ENCODE measurements at regions not wholly inside any gene's neighbourhood (a gene's known extent, or its start where the extent isn't known, plus 50 kb on each side); places are given as distances from the start of the nearest gene placed in this dataset.

DNA sequence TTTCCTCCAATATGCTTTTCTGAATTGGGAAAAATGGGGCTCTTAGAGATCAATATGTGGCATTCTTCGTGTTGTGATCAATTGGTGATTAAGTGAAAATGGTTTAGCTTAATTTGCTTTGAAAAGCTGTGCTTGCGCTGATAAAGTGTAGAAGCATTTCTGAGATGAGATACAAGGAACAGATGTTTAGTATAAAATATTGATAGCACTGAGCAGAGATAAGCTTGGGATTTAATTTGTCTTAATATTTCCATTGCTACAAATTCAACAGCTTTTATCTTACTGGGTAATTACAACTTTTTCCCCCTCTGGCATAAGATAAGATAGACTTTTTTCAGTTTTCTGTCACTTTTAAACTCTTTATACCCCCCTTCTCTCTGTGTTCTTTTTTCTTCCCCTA, 2204.9 kb upstream of the WWC1 start:
- Histone ChIP-seq H3K36me3 (ENCODE audit: control insufficient read depth, insufficient read depth, low read length) (no peaks in the 10 kb centered on the region), H3K4me3 (ENCODE audit: low read length) (no peak overlapping the region), H3K4me1 (ENCODE audit: control insufficient read depth, insufficient read depth, low read length) (no peaks in the 10 kb centered on the region), H3K9me3 (ENCODE audit: control insufficient read depth, low read depth, low read length) (no peaks in the 10 kb centered on the region), H3K27ac (ENCODE audit: low read length) (no peak overlapping the region), H3K27me3 (ENCODE audit: control insufficient read depth, insufficient read depth, low read length) (no peaks in the 10 kb centered on the region)
- DNase-seq = no peak
- WGBS (ENCODE audit: insufficient coverage, low lambda C conversion rate) = 90% methylated on average over 2 of the region's 2 CpGs

DNA sequence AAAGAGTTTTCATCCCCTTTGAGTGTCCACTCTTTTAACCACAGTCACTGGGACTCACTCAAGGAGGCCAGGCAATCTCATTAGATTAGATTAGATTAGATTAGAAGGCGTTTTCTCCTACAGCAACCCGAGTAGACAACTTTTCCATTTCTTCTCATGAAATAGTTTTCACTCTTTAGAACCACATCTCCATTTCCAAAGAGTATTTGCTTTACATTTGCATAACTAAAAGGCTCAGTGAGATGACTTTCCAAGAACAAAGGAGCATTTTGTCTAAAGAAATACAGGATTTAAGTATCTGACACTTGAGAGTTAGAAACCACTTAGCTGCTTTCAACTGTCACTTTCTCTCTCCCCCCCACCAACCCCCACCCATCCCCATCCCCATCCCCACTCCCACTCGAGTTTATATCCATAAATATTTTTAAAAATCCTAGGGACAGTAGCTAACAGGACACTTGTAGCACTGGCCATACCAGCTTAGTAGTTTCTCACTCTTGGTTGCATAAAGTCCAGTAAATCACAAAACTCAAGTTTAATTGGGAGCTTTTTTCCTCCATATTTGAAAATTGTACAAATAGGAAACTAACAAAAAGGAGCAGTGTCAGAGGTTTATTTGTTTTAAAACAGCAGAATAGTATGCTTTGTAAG, 2202.9 kb upstream of the WWC1 start:
- Histone ChIP-seq H3K4me3 (ENCODE audit: low read length) (no peak overlapping the region), H3K27me3 (ENCODE audit: control insufficient read depth, insufficient read depth, low read length) (no peaks in the 10 kb centered on the region), H3K36me3 (ENCODE audit: control insufficient read depth, insufficient read depth, low read length) (no peaks in the 10 kb centered on the region), H3K27ac (ENCODE audit: low read length) (no peak overlapping the region), H3K9me3 (ENCODE audit: control insufficient read depth, low read depth, low read length) (no peaks in the 10 kb centered on the region), H3K4me1 (ENCODE audit: control insufficient read depth, insufficient read depth, low read length) (no peaks in the 10 kb centered on the region)
- DNase-seq = no peak
- no CpG with 5 or more reads among the region's 3 CpGs for WGBS (ENCODE audit: insufficient coverage, low lambda C conversion rate)

DNA sequence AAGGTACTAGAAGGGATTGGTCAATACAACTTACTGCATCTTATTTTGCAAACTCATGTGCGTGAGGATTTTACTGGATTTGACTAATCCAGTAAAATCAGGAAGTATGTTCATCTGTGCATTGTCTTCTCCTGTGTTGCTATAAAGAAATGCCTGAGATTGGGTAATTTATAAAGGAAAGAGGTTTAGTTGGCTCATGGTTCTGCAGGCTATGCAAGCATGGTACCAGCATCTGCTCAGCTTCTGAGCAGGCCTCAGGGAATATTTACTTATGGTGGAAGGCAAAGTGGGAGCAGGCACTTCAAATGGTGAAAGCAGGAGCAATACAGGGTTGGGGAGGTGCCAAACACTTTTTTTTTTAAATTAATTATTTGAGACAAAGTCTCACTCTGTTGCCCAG, 2199.5 kb upstream of the WWC1 start:
- Histone ChIP-seq H3K4me3 (ENCODE audit: low read length) (no peak overlapping the region), H3K27ac (ENCODE audit: low read length) (no peak overlapping the region), H3K9me3 (ENCODE audit: control insufficient read depth, low read depth, low read length) (no peaks in the 10 kb centered on the region), H3K36me3 (ENCODE audit: control insufficient read depth, insufficient read depth, low read length) (no peaks in the 10 kb centered on the region), H3K4me1 (ENCODE audit: control insufficient read depth, insufficient read depth, low read length) (no peaks in the 10 kb centered on the region), H3K27me3 (ENCODE audit: control insufficient read depth, insufficient read depth, low read length) (no peaks in the 10 kb centered on the region)
- no peak for DNase-seq
- no CpG with 5 or more reads among the region's 1 CpG for WGBS (ENCODE audit: insufficient coverage, low lambda C conversion rate)

DNA sequence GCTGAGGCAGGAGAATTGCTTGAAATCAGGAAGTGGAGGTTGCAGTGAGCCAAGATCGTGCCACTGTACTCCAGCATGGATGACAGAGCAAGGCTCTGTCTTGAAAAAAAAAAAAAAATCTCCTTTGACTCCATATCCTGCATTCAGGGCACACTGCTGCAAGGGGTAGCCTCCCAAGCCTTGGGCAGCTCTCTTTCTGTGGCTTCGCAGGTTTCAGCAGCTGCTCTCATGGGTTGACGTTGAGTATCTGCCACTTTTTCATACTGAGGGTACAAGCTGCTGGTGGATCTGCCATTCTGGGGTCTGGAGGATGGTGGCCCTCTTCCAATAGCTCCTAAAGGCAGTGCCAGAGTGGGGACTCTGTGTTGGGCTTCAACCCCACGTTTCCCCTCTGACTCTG, 2198.1 kb upstream of the WWC1 start:
- no peaks in the 10 kb centered on the region for H3K9me3 ChIP-seq (ENCODE audit: control insufficient read depth, low read depth, low read length)
- no peak overlapping the region for H3K4me3 ChIP-seq (ENCODE audit: low read length)
- no peak for DNase-seq
- no peak overlapping the region for H3K27ac ChIP-seq (ENCODE audit: low read length)
- WGBS (ENCODE audit: insufficient coverage, low lambda C conversion rate) = no CpG with 5 or more reads among the region's 4 CpGs
- no peaks in the 10 kb centered on the region for H3K27me3 ChIP-seq (ENCODE audit: control insufficient read depth, insufficient read depth, low read length)
- no peaks in the 10 kb centered on the region for H3K36me3 ChIP-seq (ENCODE audit: control insufficient read depth, insufficient read depth, low read length)
- no peaks in the 10 kb centered on the region for H3K4me1 ChIP-seq (ENCODE audit: control insufficient read depth, insufficient read depth, low read length)

DNA sequence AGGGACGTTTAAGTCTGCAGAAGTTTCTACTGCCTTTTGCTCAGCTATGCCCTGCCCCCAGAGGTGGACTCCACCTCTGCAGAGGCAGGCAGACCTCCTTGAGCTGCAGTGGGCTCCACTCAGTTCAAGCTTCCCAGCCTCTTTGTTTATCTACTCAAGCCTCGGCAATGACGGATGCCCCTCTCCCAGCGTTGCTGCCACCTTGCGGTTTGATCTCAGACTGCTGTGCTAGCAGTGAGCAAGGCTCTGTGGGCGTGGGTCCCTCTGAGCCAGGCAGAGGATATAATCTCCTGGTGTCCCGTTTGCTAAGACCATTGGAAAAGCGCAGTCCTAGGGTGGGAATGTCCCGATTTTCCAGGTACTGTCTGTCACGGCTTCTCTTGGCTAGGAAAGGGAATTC, 2188.5 kb upstream of the WWC1 start:
- H3K27me3 ChIP-seq (ENCODE audit: control insufficient read depth, insufficient read depth, low read length) = no peaks in the 10 kb centered on the region
- no peak overlapping the region for H3K4me3 ChIP-seq (ENCODE audit: low read length)
- H3K4me1 ChIP-seq (ENCODE audit: control insufficient read depth, insufficient read depth, low read length) = no peaks in the 10 kb centered on the region
- no peak for DNase-seq
- no peaks in the 10 kb centered on the region for H3K36me3 ChIP-seq (ENCODE audit: control insufficient read depth, insufficient read depth, low read length)
- no peak overlapping the region for H3K27ac ChIP-seq (ENCODE audit: low read length)
- no CpG with 5 or more reads among the region's 10 CpGs for WGBS (ENCODE audit: insufficient coverage, low lambda C conversion rate)
- peaks cover 5% of the 10 kb centered on the region for H3K9me3 ChIP-seq (ENCODE audit: control insufficient read depth, low read depth, low read length)

DNA sequence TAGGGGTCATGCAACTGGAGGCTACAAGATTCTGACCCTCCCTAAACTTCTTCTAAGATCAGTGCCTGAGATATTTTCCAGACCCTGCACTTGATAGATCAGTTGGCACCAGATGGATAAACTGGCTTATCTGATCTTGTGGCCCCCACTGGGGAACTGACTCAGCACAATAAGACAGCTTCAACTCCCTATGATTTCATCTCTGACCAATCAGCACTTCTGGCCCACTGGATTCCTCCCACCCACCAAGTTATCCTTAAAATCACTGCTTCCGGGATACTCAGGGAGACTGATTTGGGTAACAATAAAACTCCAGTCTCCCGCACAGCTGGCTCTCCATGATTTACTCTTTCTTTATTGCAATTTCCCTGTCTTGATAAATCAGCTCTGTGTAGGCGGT, 2180.4 kb upstream of the WWC1 start:
- no CpG with 5 or more reads among the region's 3 CpGs for WGBS (ENCODE audit: insufficient coverage, low lambda C conversion rate)
- Histone ChIP-seq H3K9me3 (ENCODE audit: control insufficient read depth, low read depth, low read length) (no peaks in the 10 kb centered on the region), H3K4me1 (ENCODE audit: control insufficient read depth, insufficient read depth, low read length) (no peaks in the 10 kb centered on the region), H3K36me3 (ENCODE audit: control insufficient read depth, insufficient read depth, low read length) (no peaks in the 10 kb centered on the region), H3K27ac (ENCODE audit: low read length) (no peak overlapping the region), H3K4me3 (ENCODE audit: low read length) (no peak overlapping the region), H3K27me3 (ENCODE audit: control insufficient read depth, insufficient read depth, low read length) (no peaks in the 10 kb centered on the region)
- no peak for DNase-seq

DNA sequence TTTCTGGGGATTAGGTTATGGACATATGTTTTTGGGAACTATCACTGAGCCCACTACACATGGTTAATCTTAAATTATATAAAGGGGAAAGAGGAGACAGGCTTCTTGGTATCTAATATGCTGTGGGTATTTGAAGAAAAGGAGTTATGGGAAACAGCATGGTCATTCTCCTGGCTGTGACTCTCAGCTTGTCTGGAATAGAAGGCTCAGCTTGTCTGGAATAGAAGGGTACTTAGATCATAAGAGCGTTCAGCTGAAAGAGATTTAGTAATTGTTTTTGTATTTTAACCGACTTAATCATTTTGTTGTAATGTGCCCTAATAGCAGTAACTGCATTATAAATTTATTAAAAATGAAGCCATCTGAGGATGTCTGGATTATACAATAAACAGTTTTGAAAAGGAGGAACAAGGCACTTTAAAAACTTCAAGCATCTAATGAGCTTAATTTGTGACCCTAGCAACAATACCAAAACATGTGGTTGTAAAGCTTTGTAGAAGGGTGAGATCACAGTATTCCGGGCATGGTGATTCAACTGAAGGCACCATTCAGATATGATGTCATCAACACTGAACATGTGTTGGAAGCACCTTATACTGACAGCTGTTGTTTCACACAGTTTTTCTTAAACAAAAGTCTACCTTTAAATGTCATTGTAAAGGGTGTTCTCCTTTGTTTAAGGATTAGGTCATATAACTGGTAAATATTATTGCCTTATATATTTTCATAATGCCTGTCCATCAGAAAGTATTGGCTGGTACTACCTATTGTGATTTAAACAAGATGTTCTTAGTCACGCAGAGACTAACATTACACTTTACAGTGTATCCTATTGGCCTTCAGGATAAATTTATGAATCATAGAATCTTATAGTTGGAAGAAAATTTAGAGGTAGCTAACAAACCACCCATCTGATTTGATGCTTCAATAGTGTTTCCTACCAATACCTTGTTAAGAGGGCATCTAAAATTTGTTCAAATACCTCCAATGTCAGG, 2174.1 kb upstream of the WWC1 start:
- 80% methylated on average over 1 of the region's 4 CpGs for WGBS (ENCODE audit: insufficient coverage, low lambda C conversion rate)
- H3K4me3 ChIP-seq (ENCODE audit: low read length) = no peak overlapping the region
- H3K4me1 ChIP-seq (ENCODE audit: control insufficient read depth, insufficient read depth, low read length) = no peaks in the 10 kb centered on the region
- H3K27ac ChIP-seq (ENCODE audit: low read length) = no peak overlapping the region
- no peaks in the 10 kb centered on the region for H3K36me3 ChIP-seq (ENCODE audit: control insufficient read depth, insufficient read depth, low read length)
- no peaks in the 10 kb centered on the region for H3K9me3 ChIP-seq (ENCODE audit: control insufficient read depth, low read depth, low read length)
- DNase-seq = peak; percentile 14 to 31
- H3K27me3 ChIP-seq (ENCODE audit: control insufficient read depth, insufficient read depth, low read length) = no peaks in the 10 kb centered on the region

DNA sequence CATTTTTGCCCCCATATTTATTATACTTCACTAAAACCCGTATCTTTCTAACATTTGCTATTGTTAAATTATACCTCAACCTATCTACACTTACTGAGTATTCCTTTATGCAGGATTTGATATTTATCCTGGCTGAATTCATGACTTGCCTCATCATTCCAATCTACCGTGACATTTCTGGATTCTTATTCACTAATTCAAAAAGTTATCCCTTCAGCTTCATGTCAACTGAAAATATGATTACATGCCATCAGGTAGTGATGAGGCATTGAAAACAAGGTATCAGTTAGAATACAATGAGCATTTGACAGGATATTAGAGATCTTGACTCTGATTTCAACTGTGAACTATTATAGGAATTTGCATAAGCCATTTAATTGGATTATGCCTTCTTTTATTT, 2171.9 kb upstream of the WWC1 start:
- Histone ChIP-seq H3K9me3 (ENCODE audit: control insufficient read depth, low read depth, low read length) (no peaks in the 10 kb centered on the region), H3K4me3 (ENCODE audit: low read length) (no peak overlapping the region), H3K27me3 (ENCODE audit: control insufficient read depth, insufficient read depth, low read length) (no peaks in the 10 kb centered on the region), H3K27ac (ENCODE audit: low read length) (no peak overlapping the region), H3K4me1 (ENCODE audit: control insufficient read depth, insufficient read depth, low read length) (no peaks in the 10 kb centered on the region), H3K36me3 (ENCODE audit: control insufficient read depth, insufficient read depth, low read length) (no peaks in the 10 kb centered on the region)
- DNase-seq = no peak
- 95% methylated on average over 2 of the region's 2 CpGs for WGBS (ENCODE audit: insufficient coverage, low lambda C conversion rate)

DNA sequence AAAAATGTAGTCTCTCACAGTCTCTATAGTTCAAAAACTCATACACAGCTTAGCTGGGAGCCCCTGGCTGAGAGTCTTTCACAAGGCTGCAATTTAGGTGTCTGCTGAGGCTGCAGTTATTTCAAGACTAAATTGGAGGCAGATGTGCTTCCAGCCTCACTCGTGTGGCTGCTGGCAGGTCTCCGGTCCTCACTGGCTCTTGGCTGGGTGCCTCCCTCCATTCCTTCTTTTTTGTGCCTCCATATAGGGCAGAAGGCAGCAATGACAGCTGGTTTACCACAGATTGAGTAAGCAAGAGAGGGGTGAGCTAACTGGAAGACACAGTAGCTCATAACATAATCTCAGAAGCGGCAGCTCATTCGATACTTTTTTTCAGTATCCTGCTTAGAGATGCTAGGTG, 2167.7 kb upstream of the WWC1 start:
- H3K27me3 ChIP-seq (ENCODE audit: control insufficient read depth, insufficient read depth, low read length) = no peaks in the 10 kb centered on the region
- no CpG with 5 or more reads among the region's 4 CpGs for WGBS (ENCODE audit: insufficient coverage, low lambda C conversion rate)
- H3K9me3 ChIP-seq (ENCODE audit: control insufficient read depth, low read depth, low read length) = no peaks in the 10 kb centered on the region
- no peak for DNase-seq
- no peaks in the 10 kb centered on the region for H3K36me3 ChIP-seq (ENCODE audit: control insufficient read depth, insufficient read depth, low read length)
- peaks cover 5% of the 10 kb centered on the region for H3K4me1 ChIP-seq (ENCODE audit: control insufficient read depth, insufficient read depth, low read length)
- H3K4me3 ChIP-seq (ENCODE audit: low read length) = no peak overlapping the region
- H3K27ac ChIP-seq (ENCODE audit: low read length) = no peak overlapping the region

DNA sequence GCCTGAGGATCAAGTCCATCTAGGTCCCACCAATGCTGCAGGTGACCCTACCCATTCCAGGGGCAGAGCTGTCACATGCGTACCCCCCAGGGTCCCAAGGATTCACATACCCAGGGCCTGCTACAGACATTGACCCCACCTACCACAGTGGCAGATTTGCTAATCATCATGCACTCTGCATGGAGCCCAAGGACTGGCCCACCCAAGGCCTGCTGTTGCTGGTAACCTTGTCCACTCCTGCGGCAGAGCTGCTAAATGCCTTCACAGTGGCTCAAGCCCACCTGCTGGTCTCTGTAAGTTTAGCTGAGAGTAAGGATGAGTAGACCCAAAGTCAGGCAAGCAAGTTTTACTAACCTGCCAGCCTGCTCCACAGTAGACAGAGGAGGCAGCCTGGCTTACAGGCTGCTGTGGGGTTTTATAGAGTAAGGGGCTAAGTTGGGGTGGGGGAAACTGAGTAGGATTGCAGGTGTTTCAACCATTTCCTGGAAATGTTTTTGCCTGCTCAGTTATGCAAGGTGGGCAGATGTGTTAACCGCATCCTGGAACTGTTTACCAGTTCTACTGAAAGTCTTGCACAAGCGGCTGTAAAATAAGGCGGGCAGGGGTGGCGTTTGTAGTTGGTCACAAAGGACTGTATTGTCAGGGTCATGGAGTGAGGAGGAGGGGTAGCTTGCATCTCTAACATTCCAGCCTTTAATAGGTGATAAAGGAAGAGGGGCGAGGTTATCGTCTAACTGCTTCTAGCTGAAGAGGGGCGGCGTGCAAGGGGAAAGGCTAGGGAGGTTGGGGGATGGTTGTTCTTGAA, 2163.5 kb upstream of the WWC1 start:
- peak; percentile 36 to 50 for DNase-seq

More for the DNA sequence above, 2163.5 kb upstream of the WWC1 start:
- Histone ChIP-seq H3K27me3 (ENCODE audit: control insufficient read depth, insufficient read depth, low read length) (no peaks in the 10 kb centered on the region), H3K36me3 (ENCODE audit: control insufficient read depth, insufficient read depth, low read length) (no peaks in the 10 kb centered on the region), H3K27ac (ENCODE audit: low read length) (no peak overlapping the region), H3K4me3 (ENCODE audit: low read length) (no peak overlapping the region), H3K4me1 (ENCODE audit: control insufficient read depth, insufficient read depth, low read length) (peaks cover 5% of the 10 kb centered on the region), H3K9me3 (ENCODE audit: control insufficient read depth, low read depth, low read length) (peaks cover 5% of the 10 kb centered on the region)
- no CpG with 5 or more reads among the region's 10 CpGs for WGBS (ENCODE audit: insufficient coverage, low lambda C conversion rate)
